ENCODE measurements at regions not wholly inside any gene's neighbourhood (a gene's known extent, or its start where the extent isn't known, plus 50 kb on each side); places are given as distances from the start of the nearest gene placed in this dataset.
"Not testable (repeated sequence)": the region's sequence is repeated elsewhere in the genome, so short reads cannot be mapped to it uniquely, and the experiment has no call there.

DNA sequence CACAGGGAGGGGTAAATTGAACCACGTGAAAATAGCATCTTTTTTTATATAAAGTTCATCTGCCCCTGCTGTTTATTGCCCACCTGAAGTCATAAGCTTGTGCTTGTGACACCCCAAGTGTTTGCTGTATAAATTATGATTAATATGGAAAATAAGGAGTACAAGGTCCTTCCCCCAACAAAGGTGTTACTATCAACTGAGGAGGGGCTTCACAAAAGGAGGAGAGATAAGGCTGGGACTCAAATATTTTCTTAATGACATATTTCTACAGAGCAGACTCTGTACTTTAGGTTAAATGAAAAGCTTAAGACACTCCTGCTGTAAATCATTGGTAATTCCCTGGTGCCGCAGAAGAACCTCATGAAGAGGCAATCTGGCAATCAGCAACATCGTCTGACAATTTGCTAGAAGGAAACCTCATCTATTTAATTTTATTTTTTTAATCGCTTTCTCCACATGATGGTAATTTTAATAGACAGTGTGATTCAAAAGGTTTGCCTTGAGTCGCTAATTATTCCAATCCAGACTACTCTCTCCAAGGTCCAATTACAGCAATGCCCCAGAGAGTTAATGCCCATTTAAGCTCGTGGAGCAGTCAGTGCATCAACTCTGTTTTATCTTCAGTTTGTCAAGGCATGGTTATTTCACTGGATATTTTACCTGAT, 1432.4 kb downstream of the FAM181B start:
- TF ChIP-seq, protein P1, sequence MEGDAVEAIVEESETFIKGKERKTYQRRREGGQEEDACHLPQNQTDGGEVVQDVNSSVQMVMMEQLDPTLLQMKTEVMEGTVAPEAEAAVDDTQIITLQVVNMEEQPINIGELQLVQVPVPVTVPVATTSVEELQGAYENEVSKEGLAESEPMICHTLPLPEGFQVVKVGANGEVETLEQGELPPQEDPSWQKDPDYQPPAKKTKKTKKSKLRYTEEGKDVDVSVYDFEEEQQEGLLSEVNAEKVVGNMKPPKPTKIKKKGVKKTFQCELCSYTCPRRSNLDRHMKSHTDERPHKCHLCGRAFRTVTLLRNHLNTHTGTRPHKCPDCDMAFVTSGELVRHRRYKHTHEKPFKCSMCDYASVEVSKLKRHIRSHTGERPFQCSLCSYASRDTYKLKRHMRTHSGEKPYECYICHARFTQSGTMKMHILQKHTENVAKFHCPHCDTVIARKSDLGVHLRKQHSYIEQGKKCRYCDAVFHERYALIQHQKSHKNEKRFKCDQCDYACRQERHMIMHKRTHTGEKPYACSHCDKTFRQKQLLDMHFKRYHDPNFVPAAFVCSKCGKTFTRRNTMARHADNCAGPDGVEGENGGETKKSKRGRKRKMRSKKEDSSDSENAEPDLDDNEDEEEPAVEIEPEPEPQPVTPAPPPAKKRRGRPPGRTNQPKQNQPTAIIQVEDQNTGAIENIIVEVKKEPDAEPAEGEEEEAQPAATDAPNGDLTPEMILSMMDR (IDR thresholded peaks at IDR 0.05): no peak
- no peak for TF ChIP-seq ZFX (IDR thresholded peaks at IDR 0.05; ENCODE audit: borderline replicate concordance)

GRCh38 chr11:81286959-81287358, 1446.7 kb downstream of the FAM181B start:
- H3K27ac ChIP-seq: no peak overlapping the region
- TF ChIP-seq, protein P1 (IDR thresholded peaks at IDR 0.05): no peak
- no peak for TF ChIP-seq ZFX (IDR thresholded peaks at IDR 0.05; ENCODE audit: borderline replicate concordance)

More for the DNA sequence above, 1432.4 kb downstream of the FAM181B start:
- H3K27ac ChIP-seq: no peak overlapping the region

GRCh38 chr11:81286550-81286949, 1447.1 kb downstream of the FAM181B start:
- H3K27ac ChIP-seq: no peak overlapping the region
- no peak for TF ChIP-seq ZFX (IDR thresholded peaks at IDR 0.05; ENCODE audit: borderline replicate concordance)
- TF ChIP-seq, protein P1 (IDR thresholded peaks at IDR 0.05): no peak

GRCh38 chr11:81280228-81280627, 1453.4 kb downstream of the FAM181B start:
- H3K27ac ChIP-seq: not testable (repeated sequence)

- H3K27ac ChIP-seq: no peak overlapping the region
- TF ChIP-seq ZFX (IDR thresholded peaks at IDR 0.05; ENCODE audit: borderline replicate concordance): no peak
- TF ChIP-seq, protein P1 (IDR thresholded peaks at IDR 0.05): no peak
Observed at GRCh38 chr11:81278991-81279390, 1454.7 kb downstream of the FAM181B start.

GRCh38 chr11:81270686-81271085, 1463.0 kb downstream of the FAM181B start:
- no peak overlapping the region for H3K27ac ChIP-seq
- TF ChIP-seq, protein P1 (IDR thresholded peaks at IDR 0.05): no peak
- no peak for TF ChIP-seq ZFX (IDR thresholded peaks at IDR 0.05; ENCODE audit: borderline replicate concordance)

DNA sequence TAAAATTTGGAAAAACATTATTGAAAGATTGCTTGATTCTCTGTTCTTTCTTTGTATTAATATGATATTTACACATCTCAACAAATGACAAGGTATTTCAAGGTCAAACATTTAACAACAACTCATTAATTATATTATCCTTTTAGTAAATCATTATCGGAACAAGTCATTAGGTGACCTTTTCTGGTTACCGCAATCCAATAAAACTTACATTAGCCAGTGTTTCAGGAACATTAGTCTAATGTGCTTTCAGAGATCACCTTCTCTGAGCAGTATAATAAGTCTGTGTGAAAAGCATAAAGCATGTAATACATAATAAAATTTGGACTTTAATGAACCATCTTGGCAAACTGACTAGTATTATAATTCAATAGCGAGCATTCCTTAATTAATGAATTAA, 1466.4 kb downstream of the FAM181B start:
- no peak overlapping the region for H3K27ac ChIP-seq
- no peak for TF ChIP-seq ZFX (IDR thresholded peaks at IDR 0.05; ENCODE audit: borderline replicate concordance)
- TF ChIP-seq, protein P1 (IDR thresholded peaks at IDR 0.05): no peak

DNA sequence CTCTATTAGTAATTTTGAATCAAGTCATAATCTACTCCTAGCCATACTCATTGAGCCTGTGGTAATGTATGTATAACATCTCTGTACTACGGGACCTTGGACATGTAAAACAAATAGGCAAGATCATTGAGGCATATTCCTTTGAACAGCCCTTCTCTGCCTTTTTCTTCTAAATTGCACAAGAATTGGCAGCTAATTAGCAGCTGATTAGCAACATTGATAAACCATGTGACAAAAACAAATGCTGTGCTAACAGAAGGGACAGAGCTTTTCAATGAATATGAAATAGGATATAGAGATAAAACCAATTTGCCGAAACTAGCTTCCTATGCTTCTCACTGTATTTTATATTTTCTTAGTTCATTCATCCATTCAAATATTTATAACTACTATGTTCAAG, 1474.2 kb downstream of the FAM181B start:
- no peak overlapping the region for H3K27ac ChIP-seq
- TF ChIP-seq, protein P1 (IDR thresholded peaks at IDR 0.05): no peak
- no peak for TF ChIP-seq ZFX (IDR thresholded peaks at IDR 0.05; ENCODE audit: borderline replicate concordance)
